C4-2B (cell line): ENCODE measurements at regions not wholly inside any gene's neighbourhood (a gene's known extent, or its start where the extent isn't known, plus 50 kb on each side); places are given as distances from the start of the nearest gene placed in this dataset.

Experiments
- H3K27ac ChIP-seq: fragments of 450-650 bp; 2 replicates; pipeline ENCODE4 v1.5.1; 2017
- ZFX ChIP-seq: fragments of 450-650 bp; IDR thresholded peaks from 2 replicates; pipeline ENCODE4 v1.6.1; 2017
- TF ChIP-seq, protein P1 (sequence below): fragments of 450-650 bp; conservative IDR thresholded peaks from 2 replicates; pipeline ENCODE4 v1.5.1; 2017; ENCODE audit warnings: mild to moderate bottlenecking

GRCh38 chr6:164812706-164813105 is 496.7 kb downstream of the C6orf118 start:
- TF ChIP-seq, protein P1, sequence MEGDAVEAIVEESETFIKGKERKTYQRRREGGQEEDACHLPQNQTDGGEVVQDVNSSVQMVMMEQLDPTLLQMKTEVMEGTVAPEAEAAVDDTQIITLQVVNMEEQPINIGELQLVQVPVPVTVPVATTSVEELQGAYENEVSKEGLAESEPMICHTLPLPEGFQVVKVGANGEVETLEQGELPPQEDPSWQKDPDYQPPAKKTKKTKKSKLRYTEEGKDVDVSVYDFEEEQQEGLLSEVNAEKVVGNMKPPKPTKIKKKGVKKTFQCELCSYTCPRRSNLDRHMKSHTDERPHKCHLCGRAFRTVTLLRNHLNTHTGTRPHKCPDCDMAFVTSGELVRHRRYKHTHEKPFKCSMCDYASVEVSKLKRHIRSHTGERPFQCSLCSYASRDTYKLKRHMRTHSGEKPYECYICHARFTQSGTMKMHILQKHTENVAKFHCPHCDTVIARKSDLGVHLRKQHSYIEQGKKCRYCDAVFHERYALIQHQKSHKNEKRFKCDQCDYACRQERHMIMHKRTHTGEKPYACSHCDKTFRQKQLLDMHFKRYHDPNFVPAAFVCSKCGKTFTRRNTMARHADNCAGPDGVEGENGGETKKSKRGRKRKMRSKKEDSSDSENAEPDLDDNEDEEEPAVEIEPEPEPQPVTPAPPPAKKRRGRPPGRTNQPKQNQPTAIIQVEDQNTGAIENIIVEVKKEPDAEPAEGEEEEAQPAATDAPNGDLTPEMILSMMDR: no peak
- no peak for TF ChIP-seq ZFX
- no peak overlapping the region for H3K27ac ChIP-seq

DNA sequence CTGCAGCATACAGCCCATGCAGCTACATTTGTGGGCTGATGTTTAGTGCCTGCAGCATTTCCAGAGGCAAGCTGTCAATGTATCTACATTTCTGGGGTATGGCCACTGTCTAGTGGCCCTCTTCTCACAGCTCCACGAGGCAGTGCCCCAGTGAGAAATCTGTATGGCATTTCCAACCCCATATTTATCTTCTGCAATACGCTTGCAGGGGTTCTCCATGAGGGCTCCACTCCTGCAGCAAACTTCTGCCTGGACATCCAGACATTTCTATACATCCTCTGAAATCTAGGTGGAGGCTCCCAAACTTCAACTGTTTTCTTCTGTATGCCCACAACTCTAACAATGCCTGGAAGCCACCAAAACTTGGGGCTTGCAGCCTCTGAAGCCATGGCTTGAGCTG is 502.3 kb downstream of the C6orf118 start:
- TF ChIP-seq, protein P1: no peak
- no peak for TF ChIP-seq ZFX
- H3K27ac ChIP-seq: no peak overlapping the region

GRCh38 chr6:164795056-164795815 is 514.2 kb downstream of the C6orf118 start:
- no peak for TF ChIP-seq ZFX
- TF ChIP-seq, protein P1: no peak
- no peak overlapping the region for H3K27ac ChIP-seq

DNA sequence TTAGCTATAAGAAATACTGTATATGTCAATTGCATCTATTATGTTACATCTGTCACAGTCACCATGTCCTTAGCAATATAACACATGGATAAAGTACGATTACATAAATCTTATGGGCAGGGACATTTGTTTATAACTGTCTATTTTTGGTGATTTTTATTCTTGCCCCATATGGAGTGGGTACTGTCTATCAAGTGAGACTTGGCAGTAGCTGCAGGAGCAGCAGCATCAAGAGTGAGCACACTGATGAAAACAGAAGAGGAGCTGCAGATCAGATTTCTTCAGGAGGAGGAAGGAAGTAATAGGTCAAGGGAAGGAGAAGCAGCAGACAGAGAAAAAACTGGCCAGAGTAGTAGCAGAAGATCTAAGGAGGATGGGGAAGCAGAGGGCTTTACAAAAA is 516.7 kb downstream of the C6orf118 start:
- no peak overlapping the region for H3K27ac ChIP-seq
- TF ChIP-seq, protein P1: no peak
- TF ChIP-seq ZFX: no peak

- no peak overlapping the region for H3K27ac ChIP-seq
- TF ChIP-seq, protein P1: no peak
- no peak for TF ChIP-seq ZFX
Measured at GRCh38 chr6:164791498-164791897, 517.9 kb downstream of the C6orf118 start.

DNA sequence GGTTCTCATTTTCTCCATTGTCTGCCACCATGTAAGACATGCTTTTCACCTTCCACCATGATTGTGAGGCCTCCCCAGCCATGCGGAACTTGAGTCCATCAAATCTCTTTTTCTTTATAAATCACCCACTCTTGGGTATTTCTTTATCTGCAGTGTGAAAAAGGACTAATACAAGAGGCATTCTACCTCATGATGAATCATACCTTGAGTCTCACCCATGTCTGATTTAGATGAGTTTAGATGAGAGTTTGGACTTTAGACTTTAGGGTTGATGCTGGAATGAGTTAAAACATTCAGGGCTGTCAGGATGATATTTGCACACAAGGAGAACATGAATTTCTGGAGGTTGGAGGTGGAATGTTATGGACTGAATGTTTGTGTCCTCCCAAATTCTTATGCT is 545.6 kb downstream of the C6orf118 start:
- H3K27ac ChIP-seq: no peak overlapping the region
- no peak for TF ChIP-seq ZFX
- TF ChIP-seq, protein P1: no peak

DNA sequence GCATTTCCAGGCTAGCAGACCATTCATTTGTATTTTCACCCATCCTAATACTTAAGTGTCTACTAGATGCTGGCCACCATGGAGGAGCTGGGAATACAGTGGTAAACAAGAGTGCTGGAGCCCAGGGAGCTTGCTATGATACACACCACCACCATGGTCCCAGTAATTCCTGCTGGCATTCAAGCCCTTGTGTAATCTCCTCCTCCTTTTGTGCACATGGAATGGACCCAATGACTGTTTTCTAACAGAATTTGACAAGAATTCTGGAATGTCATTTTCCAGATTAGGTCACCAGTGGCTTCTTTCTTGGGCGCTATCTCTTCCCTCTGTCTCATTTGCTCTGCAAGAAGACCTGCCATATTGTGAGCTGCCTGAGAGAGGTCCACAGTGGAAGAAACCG is 552.0 kb downstream of the C6orf118 start:
- TF ChIP-seq, protein P1: no peak
- TF ChIP-seq ZFX: no peak
- no peak overlapping the region for H3K27ac ChIP-seq
